HepG2 (cell line): ENCODE measurements at regions not wholly inside any gene's neighbourhood (a gene's known extent, or its start where the extent isn't known, plus 50 kb on each side); places are given as distances from the start of the nearest gene placed in this dataset.

ENCODE experiments used
- ARNT ChIP-seq: fragments of 450-650 bp; IDR thresholded peaks from 2 replicates; pipeline ENCODE4 v1.6.1; 2017
- BCL6 ChIP-seq: IDR thresholded peaks from 2 replicates; pipeline ENCODE4 v1.6.1; 2016; ENCODE audit warnings: missing genetic modification reagents, missing compliant biosample characterization
- CAMTA2 ChIP-seq: sonication (generic); formaldehyde crosslinking; IDR thresholded peaks from 2 replicates; pipeline ENCODE4 v1.4.0; 2020; ENCODE audit warnings: mild to moderate bottlenecking, missing genetic modification reagents, borderline replicate concordance
- CREB1 ChIP-seq, 2 experiments: fragments of 450-650 bp in 1 of 2; IDR thresholded peaks; 2 replicates each; pipeline ENCODE4 v1.6.1; 2016 to 2017; ENCODE audit warnings: control low read depth in 1 of 2, mild to moderate bottlenecking in 1 of 2, missing compliant biosample characterization in 1 of 2, missing genetic modification characterization in 1 of 2
- EEA1 ChIP-seq: sonication (generic); formaldehyde crosslinking; IDR thresholded peaks from 2 replicates; pipeline ENCODE4 v1.5.1; 2020; ENCODE audit warnings: mild to moderate bottlenecking, missing genetic modification reagents, borderline replicate concordance
- ELF3 ChIP-seq: IDR thresholded peaks from 2 replicates; pipeline ENCODE4 v1.6.1; 2016; ENCODE audit warnings: missing genetic modification reagents, missing compliant biosample characterization
- FOXO1 ChIP-seq: sonication (generic); formaldehyde crosslinking; IDR thresholded peaks from 2 replicates; pipeline ENCODE4 v1.4.0; 2020; ENCODE audit warnings: missing genetic modification reagents
- GABPB1 ChIP-seq: IDR thresholded peaks from 2 replicates; pipeline ENCODE4 v1.6.1; 2016; ENCODE audit warnings: mild to moderate bottlenecking, missing genetic modification reagents, moderate library complexity, missing compliant biosample characterization
- JDP2 ChIP-seq: sonication (generic); formaldehyde crosslinking; IDR thresholded peaks from 2 replicates; pipeline ENCODE4 v1.8.1; 2022; ENCODE audit warnings: missing genetic modification reagents, borderline replicate concordance
- KIAA2018 ChIP-seq: sonication (generic); formaldehyde crosslinking; IDR thresholded peaks from 2 replicates; pipeline ENCODE4 v1.5.0; 2020; ENCODE audit warnings: mild to moderate bottlenecking, missing genetic modification reagents, borderline replicate concordance
- NR3C1 ChIP-seq: sonication (generic); formaldehyde crosslinking; IDR thresholded peaks from 2 replicates; pipeline ENCODE4 v1.4.0; 2020; ENCODE audit warnings: missing genetic modification reagents
- PHF21A ChIP-seq: sonication (generic); formaldehyde crosslinking; IDR thresholded peaks from 2 replicates; pipeline ENCODE4 v1.5.0; 2020; ENCODE audit warnings: mild to moderate bottlenecking, missing genetic modification reagents
- POLR2G ChIP-seq: fragments of 200-400 bp; formaldehyde crosslinking; IDR thresholded peaks from 2 replicates; pipeline ENCODE4 v1.6.1; 2018; ENCODE audit warnings: mild to moderate bottlenecking, low read depth, low read length, moderate library complexity
- RELA ChIP-seq: sonication (generic); formaldehyde crosslinking; IDR thresholded peaks from 2 replicates; pipeline ENCODE4 v1.4.0; 2020; ENCODE audit warnings: missing genetic modification reagents
- RFX3 ChIP-seq: IDR thresholded peaks from 2 replicates; pipeline ENCODE4 v1.6.1; 2016; ENCODE audit warnings: missing biosample characterization, missing genetic modification reagents
- SRY ChIP-seq: sonication (generic); formaldehyde crosslinking; IDR thresholded peaks from 2 replicates; pipeline ENCODE4 v1.8.0; 2022; ENCODE audit warnings: mild to moderate bottlenecking, missing genetic modification reagents
- TMF1 ChIP-seq: sonication (generic); formaldehyde crosslinking; IDR thresholded peaks from 2 replicates; pipeline ENCODE4 v1.8.1; 2022; ENCODE audit warnings: low read depth, missing genetic modification reagents
- ZBTB14 ChIP-seq: sonication (generic); formaldehyde crosslinking; IDR thresholded peaks from 2 replicates; pipeline ENCODE4 v1.4.0; 2020; ENCODE audit warnings: missing genetic modification reagents
- ZNF12 ChIP-seq: sonication (generic); formaldehyde crosslinking; IDR thresholded peaks from 2 replicates; pipeline ENCODE4 v1.5.0; 2020; ENCODE audit warnings: missing genetic modification reagents
- ZNF235 ChIP-seq: sonication (generic); formaldehyde crosslinking; IDR thresholded peaks from 2 replicates; pipeline ENCODE4 v1.8.1; 2023; ENCODE audit warnings: mild to moderate bottlenecking, missing genetic modification reagents, borderline replicate concordance
- ZNF740 ChIP-seq: sonication (generic); formaldehyde crosslinking; IDR thresholded peaks from 2 replicates; pipeline ENCODE4 v1.4.0; 2020; ENCODE audit warnings: missing genetic modification reagents
- ZNF761 ChIP-seq: sonication (generic); formaldehyde crosslinking; conservative IDR thresholded peaks from 2 replicates; pipeline ENCODE4 v1.4.0; 2020; ENCODE audit warnings: mild to moderate bottlenecking, missing genetic modification reagents

GRCh38 chr3:194082743-194083636, 53.0 kb upstream of the HES1 start (continued):
- no peak for TF ChIP-seq POLR2G
- TF ChIP-seq KIAA2018 (CRISPR knock-in tag): no peak
- no peak for TF ChIP-seq JDP2 (CRISPR knock-in tag)
- TF ChIP-seq CREB1 (IDR thresholded peaks at IDR 0.05): no peak
- no peak for TF ChIP-seq CREB1 (CRISPR knock-in tag; IDR thresholded peaks at IDR 0.05)
- TF ChIP-seq GABPB1 (CRISPR knock-in tag): peak; percentile 60
- no peak for TF ChIP-seq TMF1
- TF ChIP-seq BCL6 (CRISPR knock-in tag): no peak
- no peak for TF ChIP-seq RELA (CRISPR knock-in tag)
- no peak for TF ChIP-seq ARNT
- no peak for TF ChIP-seq ZNF12
- TF ChIP-seq RFX3: no peak
- no peak for TF ChIP-seq ZNF740
- TF ChIP-seq ELF3 (CRISPR knock-in tag): peak; percentile 70
- TF ChIP-seq EEA1: no peak
- TF ChIP-seq ZNF235: no peak
- no peak for TF ChIP-seq PHF21A (CRISPR knock-in tag)
- TF ChIP-seq CAMTA2 (CRISPR knock-in tag): no peak
- no peak for TF ChIP-seq NR3C1
- peak; percentile 96; the same call in 1 of the 2 replicates for TF ChIP-seq ZNF761 (CRISPR knock-in tag)
- no peak for TF ChIP-seq SRY
- TF ChIP-seq ZBTB14 (CRISPR knock-in tag): no peak
- no peak for TF ChIP-seq FOXO1 (CRISPR knock-in tag)
